KMS-11 (cell line): ENCODE measurements at regions not wholly inside any gene's neighbourhood (a gene's known extent, or its start where the extent isn't known, plus 50 kb on each side); places are given as distances from the start of the nearest gene placed in this dataset.

Experiments
- H2AFZ ChIP-seq: fragments of 200-600 bp; sonication (generic); 2 replicates; pipeline ENCODE4 v1.6.1; 2016; ENCODE audit warnings: antibody characterized with exemption, mixed run types, low read depth
- H3K27ac ChIP-seq: fragments of 200-600 bp; sonication (generic); 2 replicates; pipeline ENCODE4 v1.6.1; 2016; ENCODE audit warnings: mild to moderate bottlenecking, mixed run types
- H3K27me3 ChIP-seq: fragments of 200-600 bp; sonication (generic); 2 replicates; pipeline ENCODE4 v1.6.1; 2017; ENCODE audit warnings: mild to moderate bottlenecking, low read depth, mixed run types, moderate library complexity; ENCODE audit not compliant: insufficient read depth
- H3K36me3 ChIP-seq: fragments of 200-600 bp; sonication (generic); 2 replicates; pipeline ENCODE4 v1.6.1; 2017; ENCODE audit warnings: mild to moderate bottlenecking, mixed run types; ENCODE audit not compliant: insufficient read depth
- H3K4me1 ChIP-seq: fragments of 200-600 bp; sonication (generic); 2 replicates; pipeline ENCODE4 v1.6.1; 2016; ENCODE audit warnings: mild to moderate bottlenecking, low read depth, mixed run types; ENCODE audit not compliant: poor library complexity, severe bottlenecking
- H3K4me2 ChIP-seq: fragments of 200-600 bp; sonication (generic); 2 replicates; pipeline ENCODE4 v1.7.0; 2016; ENCODE audit warnings: mild to moderate bottlenecking, mixed run types
- H3K4me3 ChIP-seq: fragments of 200-600 bp; sonication (generic); IDR thresholded peaks from 2 replicates; pipeline ENCODE4 v1.6.1; 2017; ENCODE audit warnings: low read depth, low read length, mixed read lengths; ENCODE audit not compliant: insufficient read depth
- H3K79me2 ChIP-seq: fragments of 200-600 bp; sonication (generic); 2 replicates; pipeline ENCODE4 v1.6.1; 2016; ENCODE audit warnings: low read depth, mixed run types; ENCODE audit not compliant: insufficient read depth
- H3K9ac ChIP-seq: fragments of 200-600 bp; sonication (generic); 2 replicates; pipeline ENCODE4 v1.6.1; 2016; ENCODE audit warnings: mild to moderate bottlenecking, mixed run types
- H4K20me1 ChIP-seq: fragments of 200-600 bp; sonication (generic); 2 replicates; pipeline ENCODE4 v1.6.1; 2016; ENCODE audit warnings: mild to moderate bottlenecking, mixed run types; ENCODE audit not compliant: insufficient read depth
- TF ChIP-seq, protein P1 (sequence below): fragments of 200-600 bp; sonication (generic); conservative IDR thresholded peaks from 2 replicates; pipeline ENCODE4 v1.6.1; 2017; ENCODE audit warnings: low read depth, mild to moderate bottlenecking, antibody characterized with exemption, low read length, moderate library complexity, mixed read lengths

DNA sequence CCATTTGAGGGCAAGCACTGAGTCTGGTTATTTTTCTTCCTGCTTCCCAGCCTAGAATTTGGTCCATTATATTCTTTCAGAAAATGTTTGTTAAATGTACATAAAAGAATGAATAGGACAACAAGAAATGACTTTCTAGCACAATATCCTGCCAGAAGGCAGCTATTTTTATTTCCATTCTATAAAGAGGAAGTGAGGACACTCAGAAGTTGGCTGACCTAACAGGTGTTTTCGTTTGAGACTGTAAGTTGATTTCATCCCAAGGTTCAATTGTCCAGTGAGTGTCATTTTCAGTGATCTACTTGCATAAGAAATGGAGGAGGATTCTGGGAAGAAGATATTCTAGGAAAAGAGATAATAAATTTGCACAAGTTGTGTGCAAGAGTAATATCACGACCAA lies 191.9 kb upstream of the POU1F1 start:
- Histone ChIP-seq H3K79me2 (no peaks in the 10 kb centered on the region), H3K36me3 (no peaks in the 10 kb centered on the region), H2AFZ (no peak overlapping the region), H3K4me2 (no peak overlapping the region), H3K9ac (no peak overlapping the region), H3K27ac (no peak overlapping the region), H3K4me3 (no peak overlapping the region), H3K4me1 (no peaks in the 10 kb centered on the region), H4K20me1 (no peaks in the 10 kb centered on the region), H3K27me3 (no peaks in the 10 kb centered on the region)
- TF ChIP-seq, protein P1, sequence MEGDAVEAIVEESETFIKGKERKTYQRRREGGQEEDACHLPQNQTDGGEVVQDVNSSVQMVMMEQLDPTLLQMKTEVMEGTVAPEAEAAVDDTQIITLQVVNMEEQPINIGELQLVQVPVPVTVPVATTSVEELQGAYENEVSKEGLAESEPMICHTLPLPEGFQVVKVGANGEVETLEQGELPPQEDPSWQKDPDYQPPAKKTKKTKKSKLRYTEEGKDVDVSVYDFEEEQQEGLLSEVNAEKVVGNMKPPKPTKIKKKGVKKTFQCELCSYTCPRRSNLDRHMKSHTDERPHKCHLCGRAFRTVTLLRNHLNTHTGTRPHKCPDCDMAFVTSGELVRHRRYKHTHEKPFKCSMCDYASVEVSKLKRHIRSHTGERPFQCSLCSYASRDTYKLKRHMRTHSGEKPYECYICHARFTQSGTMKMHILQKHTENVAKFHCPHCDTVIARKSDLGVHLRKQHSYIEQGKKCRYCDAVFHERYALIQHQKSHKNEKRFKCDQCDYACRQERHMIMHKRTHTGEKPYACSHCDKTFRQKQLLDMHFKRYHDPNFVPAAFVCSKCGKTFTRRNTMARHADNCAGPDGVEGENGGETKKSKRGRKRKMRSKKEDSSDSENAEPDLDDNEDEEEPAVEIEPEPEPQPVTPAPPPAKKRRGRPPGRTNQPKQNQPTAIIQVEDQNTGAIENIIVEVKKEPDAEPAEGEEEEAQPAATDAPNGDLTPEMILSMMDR = no peak

DNA sequence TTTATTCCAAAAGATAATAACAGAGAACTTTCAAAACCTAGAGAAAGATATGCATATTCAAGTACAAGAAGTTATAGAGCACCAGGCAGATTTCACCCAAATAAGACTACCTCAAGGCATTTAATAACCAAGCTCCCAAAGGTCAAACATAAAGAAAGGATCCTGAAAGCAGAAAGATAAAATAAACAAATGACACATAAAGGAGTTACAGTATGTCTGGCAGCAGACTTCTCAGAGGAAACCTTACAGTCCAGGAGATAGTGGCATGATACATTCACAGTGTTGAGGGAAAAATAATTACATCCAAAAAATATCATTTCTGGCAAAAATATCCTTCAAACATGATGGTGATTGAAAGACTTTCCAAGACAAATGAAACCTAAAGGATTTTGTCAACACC lies 185.8 kb upstream of the POU1F1 start:
- Histone ChIP-seq H3K4me2 (no peak overlapping the region), H3K27me3 (no peaks in the 10 kb centered on the region), H3K36me3 (no peaks in the 10 kb centered on the region), H3K79me2 (no peaks in the 10 kb centered on the region), H3K27ac (no peak overlapping the region), H3K4me3 (no peak overlapping the region), H3K4me1 (no peaks in the 10 kb centered on the region), H2AFZ (no peak overlapping the region), H3K9ac (no peak overlapping the region), H4K20me1 (no peaks in the 10 kb centered on the region)
- TF ChIP-seq, protein P1 = no peak

DNA sequence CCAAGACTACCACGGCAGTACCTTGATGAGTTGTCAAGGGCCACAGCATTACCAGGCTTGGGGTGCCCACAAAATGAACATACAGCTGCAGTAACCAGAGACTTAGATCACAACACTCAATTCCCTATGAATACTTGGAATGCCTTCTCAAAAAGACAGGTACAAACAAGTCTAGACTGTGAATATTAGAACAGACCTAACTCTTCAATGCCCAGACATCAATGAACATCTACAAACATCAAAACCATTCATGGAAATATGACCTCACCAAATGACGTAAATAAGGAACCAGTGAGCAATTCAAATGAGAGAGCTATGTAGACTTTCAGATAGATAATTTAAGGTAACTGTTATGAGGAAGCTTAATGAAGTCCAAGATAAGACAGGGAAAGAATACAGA lies 185.1 kb upstream of the POU1F1 start:
- Histone ChIP-seq H2AFZ (no peak overlapping the region), H3K9ac (no peak overlapping the region), H4K20me1 (no peaks in the 10 kb centered on the region), H3K4me1 (no peaks in the 10 kb centered on the region), H3K4me3 (no peak overlapping the region), H3K27ac (no peak overlapping the region), H3K36me3 (no peaks in the 10 kb centered on the region), H3K79me2 (no peaks in the 10 kb centered on the region), H3K27me3 (no peaks in the 10 kb centered on the region), H3K4me2 (no peak overlapping the region)
- TF ChIP-seq, protein P1 = no peak

DNA sequence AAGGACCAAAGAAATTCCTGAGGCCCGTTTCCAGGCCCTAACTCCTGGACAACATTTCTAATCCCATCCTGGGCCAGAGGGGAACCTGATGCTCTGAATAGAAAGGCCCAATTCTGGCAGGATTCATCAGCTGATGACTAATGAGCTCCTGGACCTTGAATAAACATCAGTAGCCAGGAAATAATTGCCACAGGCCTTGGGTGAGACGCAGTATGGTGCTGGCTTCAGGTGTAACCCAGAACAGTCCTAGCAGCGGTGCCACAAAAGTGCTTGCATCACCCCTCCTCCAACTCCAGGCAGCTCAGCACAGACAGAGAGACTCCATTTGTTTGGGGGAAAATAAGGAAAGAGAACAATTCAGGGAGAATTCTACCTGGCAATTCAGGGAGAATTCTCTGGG lies 184.7 kb upstream of the POU1F1 start:
- Histone ChIP-seq H3K27ac (no peak overlapping the region), H3K4me2 (no peak overlapping the region)

More for the DNA sequence above, 184.7 kb upstream of the POU1F1 start:
- Histone ChIP-seq H3K79me2 (no peaks in the 10 kb centered on the region), H3K9ac (no peak overlapping the region), H3K4me3 (no peak overlapping the region), H4K20me1 (no peaks in the 10 kb centered on the region), H3K4me1 (no peaks in the 10 kb centered on the region), H2AFZ (no peak overlapping the region), H3K36me3 (no peaks in the 10 kb centered on the region), H3K27me3 (no peaks in the 10 kb centered on the region)
- TF ChIP-seq, protein P1 = no peak
